A673 (cell line): ENCODE measurements at regions not wholly inside any gene's neighbourhood (a gene's known extent, or its start where the extent isn't known, plus 50 kb on each side); places are given as distances from the start of the nearest gene placed in this dataset.

Experiments used
- BruUV-seq: library from RNA; stranded (reverse); fragments of 400-500 nt; replicated peaks from 2 replicates; lab custom pipeline; 2021; lab: Mats Ljungman, UMichigan
- CTCF ChIA-PET: fragments of 300-600 bp; sonication (Branson Sonifier 250); formaldehyde crosslinking; loops from one replicate; lab custom pipeline; 2022; ENCODE audit warnings: antibody characterized with exemption; lab: Charles Lee
- POLR2A ChIA-PET: fragments of 300-600 bp; sonication (Branson Sonifier 250); formaldehyde crosslinking; loops from one replicate; lab custom pipeline; 2022; ENCODE audit warnings: antibody characterized with exemption; ENCODE audit not compliant: low non-redundant PET; lab: Charles Lee
- DNase-seq: peaks from one replicate; pipeline ENCODE4 v3.0.0-alpha.2; 2015; ENCODE audit warnings: low spot score
- H3K27ac ChIP-seq: fragments of 200-600 bp; sonication (generic); 2 replicates; pipeline ENCODE4 v1.5.1; 2016; ENCODE audit warnings: mixed run types, low read depth, mild to moderate bottlenecking, mixed read lengths, antibody characterized with exemption, low read length; ENCODE audit not compliant: poor library complexity, severe bottlenecking
- H3K27me3 ChIP-seq: fragments of 200-600 bp; sonication (generic); replicated peaks from 2 replicates; pipeline ENCODE4 v1.6.1; 2017; ENCODE audit warnings: mixed run types, low read depth, mild to moderate bottlenecking, mixed read lengths, antibody characterized with exemption, low read length; ENCODE audit not compliant: insufficient read depth, poor library complexity
- H3K36me3 ChIP-seq: fragments of 200-600 bp; sonication (generic); 2 replicates; pipeline ENCODE4 v1.6.1; 2016; ENCODE audit warnings: mixed run types, mild to moderate bottlenecking, mixed read lengths, antibody characterized with exemption, low read length; ENCODE audit not compliant: insufficient read depth, poor library complexity, severe bottlenecking
- H3K4me1 ChIP-seq: fragments of 200-600 bp; sonication (generic); 2 replicates; pipeline ENCODE4 v1.6.1; 2017; ENCODE audit warnings: mixed run types, mild to moderate bottlenecking, mixed read lengths, antibody characterized with exemption, low read length; ENCODE audit not compliant: insufficient read depth, poor library complexity, severe bottlenecking
- H3K4me3 ChIP-seq: fragments of 200-600 bp; sonication (generic); 2 replicates; pipeline ENCODE4 v1.5.1; 2016; ENCODE audit warnings: low read depth, mixed run types, mild to moderate bottlenecking, mixed read lengths, low read length; ENCODE audit not compliant: poor library complexity, severe bottlenecking
- H3K9me3 ChIP-seq: fragments of 200-600 bp; sonication (generic); 2 replicates; pipeline ENCODE4 v1.6.1; 2016; ENCODE audit warnings: mixed run types, low read depth, mild to moderate bottlenecking, mixed read lengths, antibody characterized with exemption, low read length; ENCODE audit not compliant: poor library complexity, severe bottlenecking
- EZH2 ChIP-seq: fragments of 200-600 bp; sonication (generic); IDR thresholded peaks from 2 replicates; pipeline ENCODE4 v1.6.1; 2017; ENCODE audit warnings: borderline replicate concordance, low read depth, mild to moderate bottlenecking, mixed read lengths, antibody characterized with exemption, low read length; ENCODE audit not compliant: poor library complexity, severe bottlenecking
- intact Hi-C: fragments of 100-400 bp; cut with micrococcal nuclease; formaldehyde crosslinking; loops from one replicate; pipeline ENCODE4 v1.10.0; 2022; ENCODE audit not compliant: unreplicated experiment
- TF ChIP-seq, protein P1 (sequence below): fragments of 300-800, 200-600 bp; sonication (generic); conservative IDR thresholded peaks from 2 replicates; pipeline ENCODE4 v1.5.1; 2017; ENCODE audit warnings: low read depth, mild to moderate bottlenecking, antibody characterized with exemption, low read length, moderate library complexity, mixed read lengths

DNA sequence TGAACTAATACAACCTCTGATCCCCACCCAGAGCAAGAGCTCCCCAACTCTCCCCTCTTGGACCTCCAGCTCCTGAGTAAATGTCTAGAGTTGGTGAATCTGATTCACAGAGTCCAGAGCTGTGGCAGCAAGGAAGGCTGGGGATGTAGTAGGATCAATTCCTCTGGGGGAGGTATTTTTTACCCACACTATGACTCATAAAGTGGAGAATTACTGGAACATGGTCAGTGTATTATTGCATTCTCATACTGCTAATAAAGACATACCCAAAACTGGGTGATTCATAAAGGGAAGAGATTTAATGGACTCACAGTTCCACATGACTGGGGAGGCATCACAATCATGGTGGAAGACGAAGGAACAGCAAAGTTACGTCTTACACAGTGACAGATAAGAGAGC is 496.7 kb downstream of the EFNB2 start:
- Histone ChIP-seq H3K9me3 (no peaks in the 10 kb centered on the region), H3K4me1 (no peaks in the 10 kb centered on the region), H3K27ac (no peak overlapping the region), H3K27me3 (no peaks in the 10 kb centered on the region), H3K36me3 (no peaks in the 10 kb centered on the region), H3K4me3 (no peak overlapping the region)
- ChIA-PET CTCF (no interaction called here), POLR2A (no interaction called here)
- TF ChIP-seq EZH2: no peak
- TF ChIP-seq, protein P1, sequence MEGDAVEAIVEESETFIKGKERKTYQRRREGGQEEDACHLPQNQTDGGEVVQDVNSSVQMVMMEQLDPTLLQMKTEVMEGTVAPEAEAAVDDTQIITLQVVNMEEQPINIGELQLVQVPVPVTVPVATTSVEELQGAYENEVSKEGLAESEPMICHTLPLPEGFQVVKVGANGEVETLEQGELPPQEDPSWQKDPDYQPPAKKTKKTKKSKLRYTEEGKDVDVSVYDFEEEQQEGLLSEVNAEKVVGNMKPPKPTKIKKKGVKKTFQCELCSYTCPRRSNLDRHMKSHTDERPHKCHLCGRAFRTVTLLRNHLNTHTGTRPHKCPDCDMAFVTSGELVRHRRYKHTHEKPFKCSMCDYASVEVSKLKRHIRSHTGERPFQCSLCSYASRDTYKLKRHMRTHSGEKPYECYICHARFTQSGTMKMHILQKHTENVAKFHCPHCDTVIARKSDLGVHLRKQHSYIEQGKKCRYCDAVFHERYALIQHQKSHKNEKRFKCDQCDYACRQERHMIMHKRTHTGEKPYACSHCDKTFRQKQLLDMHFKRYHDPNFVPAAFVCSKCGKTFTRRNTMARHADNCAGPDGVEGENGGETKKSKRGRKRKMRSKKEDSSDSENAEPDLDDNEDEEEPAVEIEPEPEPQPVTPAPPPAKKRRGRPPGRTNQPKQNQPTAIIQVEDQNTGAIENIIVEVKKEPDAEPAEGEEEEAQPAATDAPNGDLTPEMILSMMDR: no peak
- intact Hi-C loops: no loop called here
- DNase-seq: no peak
- no TSS peak for BruUV-seq

GRCh38 chr13:106036870-106037269 is 498.6 kb downstream of the EFNB2 start:
- no peak overlapping the region for H3K4me3 ChIP-seq
- H3K9me3 ChIP-seq: no peaks in the 10 kb centered on the region
- POLR2A ChIA-PET: no interaction called here
- H3K27me3 ChIP-seq: no peaks in the 10 kb centered on the region
- no TSS peak for BruUV-seq
- no peaks in the 10 kb centered on the region for H3K36me3 ChIP-seq
- no peak for TF ChIP-seq EZH2
- TF ChIP-seq, protein P1: no peak
- no peak overlapping the region for H3K27ac ChIP-seq
- intact Hi-C loops: no loop called here
- DNase-seq: no peak
- no peaks in the 10 kb centered on the region for H3K4me1 ChIP-seq
- CTCF ChIA-PET: no interaction called here

GRCh38 chr13:106034201-106034600 is 501.3 kb downstream of the EFNB2 start:
- DNase-seq: no peak

More at GRCh38 chr13:106034201-106034600, 501.3 kb downstream of the EFNB2 start:
- no peak for TF ChIP-seq EZH2
- TF ChIP-seq, protein P1: no peak
- intact Hi-C loops: no loop called here
- H3K4me3 ChIP-seq: no peak overlapping the region
- no peaks in the 10 kb centered on the region for H3K4me1 ChIP-seq
- H3K36me3 ChIP-seq: no peaks in the 10 kb centered on the region
- no peak overlapping the region for H3K27ac ChIP-seq
- no TSS peak for BruUV-seq
- POLR2A ChIA-PET: no interaction called here
- CTCF ChIA-PET: no interaction called here
- H3K27me3 ChIP-seq: no peaks in the 10 kb centered on the region
- no peaks in the 10 kb centered on the region for H3K9me3 ChIP-seq
